Thymus (tissue), 11 donors: ENCODE measurements at regions not wholly inside any gene's neighbourhood (a gene's known extent, or its start where the extent isn't known, plus 50 kb on each side); places are given as distances from the start of the nearest gene placed in this dataset.
"Not testable (repeated sequence)": the region's sequence is repeated elsewhere in the genome, so short reads cannot be mapped to it uniquely, and the experiment has no call there.

ENCODE experiments used
- DNase-seq, 9 donors: peaks; one replicate each; pipeline ENCODE4 v3.0.0-alpha.2; 2013; ENCODE audit warnings: low spot score in 9 of 9, low read depth in 6 of 9, missing footprints in 1 of 9
- H3K27ac ChIP-seq, 2 donors: one replicate each; pipeline ENCODE4 v1.5.1; 2013; ENCODE audit warnings: control low read depth in 1 of 2, low read depth in 1 of 2, low read length in 1 of 2, mild to moderate bottlenecking in 1 of 2, moderate library complexity in 1 of 2
- H3K27me3 ChIP-seq, 2 donors: one replicate each; pipeline ENCODE4 v1.5.1; 2013; ENCODE audit warnings: low read length in 1 of 2; ENCODE audit not compliant: control insufficient read depth in 2 of 2, insufficient read depth in 1 of 2
- H3K36me3 ChIP-seq, 2 donors: one replicate each; pipeline ENCODE4 v1.5.1; 2013; ENCODE audit warnings: low read length in 1 of 2, mild to moderate bottlenecking in 1 of 2, moderate library complexity in 1 of 2; ENCODE audit not compliant: control insufficient read depth in 2 of 2, insufficient read depth in 2 of 2
- H3K4me1 ChIP-seq, 2 donors: one replicate each; pipeline ENCODE4 v1.5.1; 2013; ENCODE audit warnings: low read length in 2 of 2; ENCODE audit not compliant: control insufficient read depth in 2 of 2, insufficient read depth in 2 of 2
- H3K4me3 ChIP-seq, 2 donors: one replicate each; pipeline ENCODE4 v1.5.1; 2013; ENCODE audit warnings: low read length in 2 of 2, control low read depth in 1 of 2, mild to moderate bottlenecking in 1 of 2
- H3K9me3 ChIP-seq, 2 donors: one replicate each; pipeline ENCODE4 v1.5.1; 2013; ENCODE audit warnings: low read length in 1 of 2, mild to moderate bottlenecking in 1 of 2; ENCODE audit not compliant: control insufficient read depth in 2 of 2, insufficient read depth in 1 of 2
- WGBS: extraction: QIAGEN DNeasy Blood & Tissue Kit; methylation state at CpG from one replicate; pipeline ENCODE4 v1.1.7; 2013; 5-methylcytosine and 5-hydroxymethylcytosine counted together
- donor health status: healthy.

GRCh38 chr9:78441396-78441795, 144.5 kb downstream of the PSAT1 start:
- Histone ChIP-seq H3K4me3 (no peak overlapping the region), H3K27ac (no peak overlapping the region)

GRCh38 chr9:78441822-78442431, 145.0 kb downstream of the PSAT1 start:
- H3K27me3 ChIP-seq, result peaks cover 2 to 9% of the 10 kb centered on the region in 2 donors
- H3K36me3 ChIP-seq, result no peaks in the 10 kb centered on the region
- no peak overlapping the region for H3K4me3 ChIP-seq
- WGBS, result 97% methylated on average over 46 of the region's 46 CpGs
- H3K4me1 ChIP-seq, result no peaks in the 10 kb centered on the region
- no peak overlapping the region for H3K27ac ChIP-seq
- no peak for DNase-seq
- H3K9me3 ChIP-seq, result no peaks in the 10 kb centered on the region

More at GRCh38 chr9:78441396-78441795, 144.5 kb downstream of the PSAT1 start:
- Histone ChIP-seq H3K36me3 (no peaks in the 10 kb centered on the region), H3K27me3 (peaks cover 2 to 9% of the 10 kb centered on the region in 2 donors), H3K4me1 (no peaks in the 10 kb centered on the region), H3K9me3 (no peaks in the 10 kb centered on the region)
- DNase-seq, result no peak
- WGBS, result 98% methylated on average over 2 of the region's 2 CpGs

DNA sequence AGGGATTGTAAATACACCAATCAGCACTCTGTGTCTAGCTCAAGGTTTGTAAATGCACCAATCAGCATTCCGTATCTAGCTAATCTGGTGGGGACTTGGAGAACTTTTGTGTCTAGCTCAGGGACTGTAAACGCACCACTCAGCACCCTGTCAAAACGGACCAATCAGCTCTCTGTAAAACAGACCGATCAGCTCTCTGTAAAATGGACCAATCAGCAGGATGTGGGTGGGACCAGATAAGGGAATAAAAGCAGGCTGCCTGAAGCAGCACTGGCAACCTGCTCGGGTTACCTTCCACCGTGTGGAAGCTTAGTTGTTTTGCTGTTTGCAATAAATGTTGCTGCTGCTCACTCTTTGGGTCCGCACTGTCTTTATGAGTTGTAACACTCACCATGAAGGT, 145.7 kb downstream of the PSAT1 start:
- not testable (repeated sequence) for H3K9me3 ChIP-seq, H3K36me3 ChIP-seq, H3K4me1 ChIP-seq, H3K4me3 ChIP-seq, H3K27ac ChIP-seq, DNase-seq, H3K27me3 ChIP-seq
- WGBS, result 94% methylated on average over 7 of the region's 7 CpGs

- 92% methylated on average over 7 of the region's 7 CpGs for WGBS
- Histone ChIP-seq H3K36me3 (no peaks in the 10 kb centered on the region), H3K9me3 (no peaks in the 10 kb centered on the region), H3K4me1 (no peaks in the 10 kb centered on the region), H3K4me3 (no peak overlapping the region), H3K27ac (peak overlapping the region in 1 of 2 donors; percentile 17), H3K27me3 (peaks cover 2 to 8% of the 10 kb centered on the region in 2 donors)
- no peak for DNase-seq
Observed at GRCh38 chr9:78443946-78444345, 147.0 kb downstream of the PSAT1 start.

DNA sequence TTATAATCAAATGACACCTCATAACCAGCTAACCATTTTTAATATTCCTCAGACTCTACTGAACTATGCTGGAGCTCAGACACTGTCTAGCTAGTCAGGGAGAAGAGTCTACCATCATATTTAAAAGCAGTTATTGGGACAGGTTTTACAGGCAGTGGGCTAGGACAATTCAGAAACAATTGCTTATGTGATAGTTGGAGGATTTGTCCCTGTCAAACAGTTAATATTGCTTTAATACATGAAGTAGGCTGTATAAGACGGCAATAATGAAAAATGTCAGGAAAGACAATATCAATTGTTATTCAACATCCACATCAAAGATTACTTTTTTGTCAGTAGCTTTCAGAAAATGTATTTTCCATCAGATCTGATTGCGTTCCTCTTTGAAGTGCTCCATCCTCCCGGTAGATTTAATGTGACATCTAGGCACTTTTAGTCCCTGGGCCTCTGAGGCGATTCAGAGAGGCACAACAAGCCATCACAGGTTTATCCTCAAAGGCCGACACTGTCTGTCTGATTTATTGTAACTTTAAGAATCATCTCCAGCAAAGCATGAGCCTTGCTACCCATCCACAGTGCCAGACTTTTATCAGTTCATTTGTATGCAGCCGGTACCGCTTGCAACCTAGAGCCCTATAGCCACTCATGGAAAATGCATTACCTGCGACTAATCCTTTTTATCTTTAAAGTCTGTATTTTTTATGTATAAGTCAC, 152.2 kb downstream of the PSAT1 start:
- Histone ChIP-seq H3K27ac (no peak overlapping the region), H3K9me3 (no peaks in the 10 kb centered on the region), H3K27me3 (no peaks in the 10 kb centered on the region), H3K4me1 (no peaks in the 10 kb centered on the region), H3K36me3 (no peaks in the 10 kb centered on the region), H3K4me3 (no peak overlapping the region)
- no peak for DNase-seq
- WGBS, result 94% methylated on average over 8 of the region's 8 CpGs

DNA sequence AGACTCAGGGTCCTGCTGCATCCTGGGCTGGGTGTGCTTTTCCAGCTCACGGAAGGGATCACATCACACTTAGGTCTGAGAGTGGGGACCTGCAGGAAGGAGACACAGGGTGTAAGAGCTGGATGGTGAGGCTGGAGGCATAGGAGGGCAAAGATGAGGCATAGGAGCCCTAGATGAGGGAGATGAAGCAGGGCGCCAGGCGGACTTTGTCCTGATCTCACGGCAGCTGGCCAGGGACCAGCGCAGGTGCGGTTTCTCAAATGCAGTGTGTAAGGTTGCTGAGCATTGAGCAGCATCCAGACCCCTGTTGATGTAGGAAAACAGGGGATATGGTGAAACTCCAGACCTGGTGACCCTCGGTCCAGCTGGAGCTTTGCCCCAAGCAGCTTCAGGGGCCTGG, 156.5 kb downstream of the PSAT1 start:
- H3K27me3 ChIP-seq, result no peaks in the 10 kb centered on the region
- no peaks in the 10 kb centered on the region for H3K36me3 ChIP-seq
- 95% methylated on average over 7 of the region's 7 CpGs for WGBS
- no peak overlapping the region for H3K4me3 ChIP-seq
- no peaks in the 10 kb centered on the region for H3K9me3 ChIP-seq
- no peak overlapping the region for H3K27ac ChIP-seq
- DNase-seq, result no peak
- no peaks in the 10 kb centered on the region for H3K4me1 ChIP-seq

GRCh38 chr9:78462611-78463010, 165.7 kb downstream of the PSAT1 start:
- DNase-seq, result no peak
- Histone ChIP-seq H3K27me3 (no peaks in the 10 kb centered on the region), H3K4me3 (no peak overlapping the region), H3K27ac (no peak overlapping the region), H3K9me3 (no peaks in the 10 kb centered on the region), H3K4me1 (no peaks in the 10 kb centered on the region), H3K36me3 (no peaks in the 10 kb centered on the region)
- 97% methylated on average over 2 of the region's 2 CpGs for WGBS

- DNase-seq, result no peak
- Histone ChIP-seq H3K27me3 (no peaks in the 10 kb centered on the region), H3K27ac (no peak overlapping the region), H3K36me3 (no peaks in the 10 kb centered on the region), H3K4me1 (no peaks in the 10 kb centered on the region), H3K4me3 (no peak overlapping the region), H3K9me3 (no peaks in the 10 kb centered on the region)
- 90% methylated on average over 3 of the region's 3 CpGs for WGBS
Observed at GRCh38 chr9:78463750-78464149, 166.8 kb downstream of the PSAT1 start.

- Histone ChIP-seq H3K36me3 (no peaks in the 10 kb centered on the region), H3K27me3 (no peaks in the 10 kb centered on the region), H3K27ac (no peak overlapping the region), H3K4me1 (no peaks in the 10 kb centered on the region), H3K9me3 (no peaks in the 10 kb centered on the region), H3K4me3 (no peak overlapping the region)
- 55% methylated on average over 7 of the region's 7 CpGs for WGBS
- no peak for DNase-seq
Observed at GRCh38 chr9:78468231-78468630, 171.3 kb downstream of the PSAT1 start.
